Stimulated activated memory B cell treated with anti-CD40 and anti-IgM and Interleukin-4, amounts not matched to agents 10 μg/mL and 1 μg/mL and 100 μg/mL, for 72 hours (primary cell): ENCODE measurements at regions not wholly inside any gene's neighbourhood (a gene's known extent, or its start where the extent isn't known, plus 50 kb on each side); places are given as distances from the start of the nearest gene placed in this dataset.
"Not testable (repeated sequence)": the region's sequence is repeated elsewhere in the genome, so short reads cannot be mapped to it uniquely, and the experiment has no call there.

Experiments
- ATAC-seq: fragments of 150-1000 bp; cut with Tn5 transposase; 2 replicates; pipeline ENCODE4 v1.10.0; 2021
- H3K27ac Mint-ChIP-seq: one replicate; pipeline ENCODE4 v1.8.0; 2022; ENCODE audit warnings: mild to moderate bottlenecking, mixed read lengths
- H3K27me3 Mint-ChIP-seq: one replicate; pipeline ENCODE4 v1.8.0; 2022; ENCODE audit warnings: mixed read lengths
- H3K36me3 Mint-ChIP-seq: one replicate; pipeline ENCODE4 v1.8.0; 2022; ENCODE audit warnings: mixed read lengths
- H3K4me1 Mint-ChIP-seq: one replicate; pipeline ENCODE4 v1.8.0; 2022; ENCODE audit warnings: mixed read lengths
- H3K4me3 Mint-ChIP-seq: one replicate; pipeline ENCODE4 v1.8.0; 2022; ENCODE audit warnings: mild to moderate bottlenecking, moderate library complexity, mixed read lengths
- H3K9me3 Mint-ChIP-seq: one replicate; pipeline ENCODE4 v1.8.0; 2022; ENCODE audit warnings: mixed read lengths

- ATAC-seq, result no peak
- peaks cover 14% of the 10 kb centered on the region for H3K9me3 Mint-ChIP-seq
Observed at GRCh38 chr16:63458846-63459245, 1422.6 kb upstream of the CDH8 start.

GRCh38 chr16:63457869-63458268 lies 1421.6 kb upstream of the CDH8 start:
- no peak overlapping the region for H3K4me3 Mint-ChIP-seq
- H3K27me3 Mint-ChIP-seq, result no peaks in the 10 kb centered on the region
- no peaks in the 10 kb centered on the region for H3K4me1 Mint-ChIP-seq
- ATAC-seq, result no peak
- peaks cover 14% of the 10 kb centered on the region for H3K9me3 Mint-ChIP-seq
- H3K27ac Mint-ChIP-seq, result no peak overlapping the region
- no peaks in the 10 kb centered on the region for H3K36me3 Mint-ChIP-seq

More at GRCh38 chr16:63458846-63459245, 1422.6 kb upstream of the CDH8 start:
- Mint-ChIP-seq H3K4me3 (no peak overlapping the region), H3K27ac (no peak overlapping the region), H3K27me3 (no peaks in the 10 kb centered on the region), H3K4me1 (no peaks in the 10 kb centered on the region), H3K36me3 (no peaks in the 10 kb centered on the region)

- Mint-ChIP-seq H3K27me3 (no peaks in the 10 kb centered on the region), H3K36me3 (no peaks in the 10 kb centered on the region), H3K4me1 (no peaks in the 10 kb centered on the region), H3K27ac (no peak overlapping the region), H3K9me3 (peaks cover 7% of the 10 kb centered on the region), H3K4me3 (no peak overlapping the region)
- no peak for ATAC-seq
Observed at GRCh38 chr16:63453261-63453660, 1417.0 kb upstream of the CDH8 start.

- Mint-ChIP-seq H3K4me3 (no peak overlapping the region), H3K9me3 (no peaks in the 10 kb centered on the region), H3K27ac (no peak overlapping the region), H3K27me3 (no peaks in the 10 kb centered on the region), H3K36me3 (no peaks in the 10 kb centered on the region), H3K4me1 (no peaks in the 10 kb centered on the region)
- ATAC-seq, result no peak
Observed at GRCh38 chr16:63447121-63447520, 1410.9 kb upstream of the CDH8 start.

- no peak for ATAC-seq
- Mint-ChIP-seq H3K36me3 (no peaks in the 10 kb centered on the region), H3K9me3 (peaks cover 7% of the 10 kb centered on the region), H3K27ac (no peak overlapping the region), H3K4me3 (no peak overlapping the region), H3K4me1 (no peaks in the 10 kb centered on the region), H3K27me3 (no peaks in the 10 kb centered on the region)
Observed at GRCh38 chr16:63442246-63442645, 1406.0 kb upstream of the CDH8 start.

GRCh38 chr16:63426275-63426870 lies 1390.1 kb upstream of the CDH8 start:
- no peak for ATAC-seq
- Mint-ChIP-seq H3K4me1 (no peaks in the 10 kb centered on the region), H3K9me3 (peaks cover 3% of the 10 kb centered on the region), H3K36me3 (no peaks in the 10 kb centered on the region), H3K4me3 (no peak overlapping the region), H3K27ac (no peak overlapping the region), H3K27me3 (no peaks in the 10 kb centered on the region)

- ATAC-seq, result no peak
- Mint-ChIP-seq H3K4me1 (no peaks in the 10 kb centered on the region), H3K9me3 (no peaks in the 10 kb centered on the region), H3K27me3 (no peaks in the 10 kb centered on the region), H3K4me3 (no peak overlapping the region), H3K36me3 (no peaks in the 10 kb centered on the region), H3K27ac (no peak overlapping the region)
Observed at GRCh38 chr16:63422715-63423114, 1386.5 kb upstream of the CDH8 start.

- Mint-ChIP-seq H3K4me3 (no peak overlapping the region), H3K4me1 (no peaks in the 10 kb centered on the region), H3K27ac (no peak overlapping the region), H3K9me3 (peaks cover 4% of the 10 kb centered on the region), H3K27me3 (no peaks in the 10 kb centered on the region), H3K36me3 (no peaks in the 10 kb centered on the region)
- no peak for ATAC-seq
Observed at GRCh38 chr16:63416712-63417111, 1380.5 kb upstream of the CDH8 start.

- no peak for ATAC-seq
- Mint-ChIP-seq H3K4me1 (no peaks in the 10 kb centered on the region), H3K27me3 (no peaks in the 10 kb centered on the region), H3K27ac (no peak overlapping the region), H3K4me3 (no peak overlapping the region), H3K9me3 (peaks cover 6% of the 10 kb centered on the region), H3K36me3 (no peaks in the 10 kb centered on the region)
Observed at GRCh38 chr16:63415014-63415413, 1378.8 kb upstream of the CDH8 start.

- H3K4me1 Mint-ChIP-seq, result no peaks in the 10 kb centered on the region
- no peak overlapping the region for H3K27ac Mint-ChIP-seq
- H3K27me3 Mint-ChIP-seq, result no peaks in the 10 kb centered on the region
- no peaks in the 10 kb centered on the region for H3K36me3 Mint-ChIP-seq
- ATAC-seq, result no peak
- H3K9me3 Mint-ChIP-seq, result peaks cover 6% of the 10 kb centered on the region
- H3K4me3 Mint-ChIP-seq, result no peak overlapping the region
Observed at GRCh38 chr16:63410594-63410993, 1374.4 kb upstream of the CDH8 start.

- no peak for ATAC-seq
- no peaks in the 10 kb centered on the region for H3K4me1 Mint-ChIP-seq
- no peak overlapping the region for H3K4me3 Mint-ChIP-seq
- no peak overlapping the region for H3K27ac Mint-ChIP-seq
- no peaks in the 10 kb centered on the region for H3K27me3 Mint-ChIP-seq
- no peaks in the 10 kb centered on the region for H3K36me3 Mint-ChIP-seq
- H3K9me3 Mint-ChIP-seq, result peaks cover 6% of the 10 kb centered on the region
Observed at GRCh38 chr16:63403792-63404191, 1367.6 kb upstream of the CDH8 start.

- not testable (repeated sequence) for H3K27me3 Mint-ChIP-seq, H3K4me1 Mint-ChIP-seq, H3K9me3 Mint-ChIP-seq, ATAC-seq, H3K4me3 Mint-ChIP-seq, H3K36me3 Mint-ChIP-seq, H3K27ac Mint-ChIP-seq
Observed at GRCh38 chr16:63388277-63388676, 1352.0 kb upstream of the CDH8 start.

- Mint-ChIP-seq H3K27ac (no peak overlapping the region), H3K9me3 (no peaks in the 10 kb centered on the region), H3K4me3 (no peak overlapping the region), H3K36me3 (no peaks in the 10 kb centered on the region), H3K27me3 (no peaks in the 10 kb centered on the region), H3K4me1 (no peaks in the 10 kb centered on the region)
- no peak for ATAC-seq
Observed at GRCh38 chr16:63385714-63386432, 1349.6 kb upstream of the CDH8 start.

GRCh38 chr16:63373744-63374143 lies 1337.5 kb upstream of the CDH8 start:
- H3K4me1 Mint-ChIP-seq, result no peaks in the 10 kb centered on the region
- no peaks in the 10 kb centered on the region for H3K36me3 Mint-ChIP-seq
- no peak overlapping the region for H3K4me3 Mint-ChIP-seq
- no peak for ATAC-seq
- H3K9me3 Mint-ChIP-seq, result peaks cover 2% of the 10 kb centered on the region
- H3K27ac Mint-ChIP-seq, result no peak overlapping the region
- H3K27me3 Mint-ChIP-seq, result no peaks in the 10 kb centered on the region

- Mint-ChIP-seq H3K36me3 (no peaks in the 10 kb centered on the region), H3K4me3 (no peak overlapping the region), H3K9me3 (peaks cover 2% of the 10 kb centered on the region), H3K27me3 (no peaks in the 10 kb centered on the region), H3K4me1 (no peaks in the 10 kb centered on the region), H3K27ac (no peak overlapping the region)
- ATAC-seq, result no peak
Observed at GRCh38 chr16:63372815-63373214, 1336.6 kb upstream of the CDH8 start.

- Mint-ChIP-seq H3K4me1 (no peaks in the 10 kb centered on the region), H3K27ac (no peak overlapping the region), H3K9me3 (peaks cover 2% of the 10 kb centered on the region), H3K36me3 (no peaks in the 10 kb centered on the region), H3K4me3 (no peak overlapping the region), H3K27me3 (no peaks in the 10 kb centered on the region)
- no peak for ATAC-seq
Observed at GRCh38 chr16:63372283-63372682, 1336.0 kb upstream of the CDH8 start.
